A673 (cell line): ENCODE measurements at regions not wholly inside any gene's neighbourhood (a gene's known extent, or its start where the extent isn't known, plus 50 kb on each side); places are given as distances from the start of the nearest gene placed in this dataset.

Source experiments
- EZH2 ChIP-seq: fragments of 200-600 bp; sonication (generic); IDR thresholded peaks from 2 replicates; pipeline ENCODE4 v1.6.1; 2017; ENCODE audit warnings: borderline replicate concordance, low read depth, mild to moderate bottlenecking, mixed read lengths, antibody characterized with exemption, low read length; ENCODE audit not compliant: poor library complexity, severe bottlenecking
- TF ChIP-seq, protein P1 (sequence below): fragments of 300-800, 200-600 bp; sonication (generic); conservative IDR thresholded peaks from 2 replicates; pipeline ENCODE4 v1.5.1; 2017; ENCODE audit warnings: low read depth, mild to moderate bottlenecking, antibody characterized with exemption, low read length, moderate library complexity, mixed read lengths

DNA sequence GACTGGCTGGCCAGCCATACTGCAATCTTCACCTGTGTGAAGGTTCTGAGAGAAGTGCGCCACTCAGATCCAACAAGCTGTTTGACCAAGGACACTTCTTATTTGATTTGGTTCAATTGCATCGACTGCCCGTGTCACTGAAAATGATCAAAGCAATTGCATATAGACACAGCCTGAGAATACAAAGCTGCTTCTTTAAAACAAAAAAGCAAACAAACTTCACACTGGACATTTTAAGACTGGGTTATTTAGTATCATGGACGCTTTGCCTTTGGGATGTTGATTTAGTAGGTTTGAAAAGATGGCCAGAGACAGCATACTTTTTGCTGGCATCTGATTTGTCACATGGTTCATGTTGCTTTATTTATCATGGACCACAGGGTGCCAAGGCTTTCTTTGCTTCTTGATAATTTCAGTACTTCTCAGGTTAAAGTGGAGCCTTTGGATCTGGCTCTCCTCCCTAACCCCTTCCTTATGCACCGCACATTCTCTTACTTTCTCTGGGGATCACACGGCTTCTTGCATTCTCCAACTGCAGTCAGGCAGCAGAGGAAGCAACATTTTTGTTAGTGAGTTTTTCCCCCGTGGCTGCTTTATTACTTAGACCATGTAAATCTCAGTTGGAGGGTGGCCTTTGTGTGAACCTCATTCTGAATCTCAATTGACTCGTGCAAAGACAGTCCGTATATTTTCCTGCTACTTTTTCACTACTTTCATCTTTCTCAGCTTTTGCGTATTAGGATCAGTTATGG, 151.0 kb downstream of the CD47 start:
- TF ChIP-seq, protein P1, sequence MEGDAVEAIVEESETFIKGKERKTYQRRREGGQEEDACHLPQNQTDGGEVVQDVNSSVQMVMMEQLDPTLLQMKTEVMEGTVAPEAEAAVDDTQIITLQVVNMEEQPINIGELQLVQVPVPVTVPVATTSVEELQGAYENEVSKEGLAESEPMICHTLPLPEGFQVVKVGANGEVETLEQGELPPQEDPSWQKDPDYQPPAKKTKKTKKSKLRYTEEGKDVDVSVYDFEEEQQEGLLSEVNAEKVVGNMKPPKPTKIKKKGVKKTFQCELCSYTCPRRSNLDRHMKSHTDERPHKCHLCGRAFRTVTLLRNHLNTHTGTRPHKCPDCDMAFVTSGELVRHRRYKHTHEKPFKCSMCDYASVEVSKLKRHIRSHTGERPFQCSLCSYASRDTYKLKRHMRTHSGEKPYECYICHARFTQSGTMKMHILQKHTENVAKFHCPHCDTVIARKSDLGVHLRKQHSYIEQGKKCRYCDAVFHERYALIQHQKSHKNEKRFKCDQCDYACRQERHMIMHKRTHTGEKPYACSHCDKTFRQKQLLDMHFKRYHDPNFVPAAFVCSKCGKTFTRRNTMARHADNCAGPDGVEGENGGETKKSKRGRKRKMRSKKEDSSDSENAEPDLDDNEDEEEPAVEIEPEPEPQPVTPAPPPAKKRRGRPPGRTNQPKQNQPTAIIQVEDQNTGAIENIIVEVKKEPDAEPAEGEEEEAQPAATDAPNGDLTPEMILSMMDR: no peak
- no peak for TF ChIP-seq EZH2
